ENCODE measurements at regions not wholly inside any gene's neighbourhood (a gene's known extent, or its start where the extent isn't known, plus 50 kb on each side); places are given as distances from the start of the nearest gene placed in this dataset.
A peak's percentile ranks its signal among the peaks of the same experiment; 100 is the strongest.

- TF ChIP-seq PAXIP1 (CRISPR knock-in tag; conservative IDR thresholded peaks at IDR 0.05) (no peak), ZKSCAN5 (CRISPR knock-in tag; IDR thresholded peaks at IDR 0.05) (no peak), ZNF20 (CRISPR knock-in tag; IDR thresholded peaks at IDR 0.05) (no peak), NFE2L2 (IDR thresholded peaks at IDR 0.05; ENCODE audit: low read length) (no peak), SP2 (CRISPR knock-in tag; IDR thresholded peaks at IDR 0.05) (no peak), NCOA5 (CRISPR knock-in tag; IDR thresholded peaks at IDR 0.05) (no peak), ZNF891 (CRISPR knock-in tag; IDR thresholded peaks at IDR 0.05) (no peak), IRF2 (CRISPR knock-in tag; IDR thresholded peaks at IDR 0.05) (no peak), ZFP36L2 (CRISPR knock-in tag; IDR thresholded peaks at IDR 0.05) (no peak), NR2F6 (IDR thresholded peaks at IDR 0.05) (no peak), NR2F6 (CRISPR knock-in tag; IDR thresholded peaks at IDR 0.05) (no peak), MLX (CRISPR knock-in tag; IDR thresholded peaks at IDR 0.05) (no peak), ZNF501 (CRISPR knock-in tag; IDR thresholded peaks at IDR 0.05) (peak; percentile 56; the same call in 1 of the 2 replicates), BORCS8-MEF2B (CRISPR knock-in tag; IDR thresholded peaks at IDR 0.05) (peak; percentile 48; the same call in 1 of the 2 replicates), STAT6 (CRISPR knock-in tag; IDR thresholded peaks at IDR 0.05; ENCODE audit: borderline replicate concordance) (no peak), TOE1 (CRISPR knock-in tag; IDR thresholded peaks at IDR 0.05) (no peak), ZNF841 (CRISPR knock-in tag; IDR thresholded peaks at IDR 0.05; ENCODE audit: borderline replicate concordance) (no peak), ETS1 (CRISPR knock-in tag; IDR thresholded peaks at IDR 0.05) (no peak), POGZ (CRISPR knock-in tag; IDR thresholded peaks at IDR 0.05) (no peak), TSC22D2 (CRISPR knock-in tag; IDR thresholded peaks at IDR 0.05; ENCODE audit: borderline replicate concordance) (no peak), USF2 (IDR thresholded peaks at IDR 0.05; ENCODE audit: low read depth, low read length) (no peak), USF2 (CRISPR knock-in tag; IDR thresholded peaks at IDR 0.05; ENCODE audit: borderline replicate concordance) (no peak)
Measured at GRCh38 chr3:10738688-10739372, 77.2 kb upstream of the SLC6A11 start (continued).

Measured in HepG2 (cell line).